Renal cortex interstitium (tissue), 11 donors: ENCODE measurements at regions not wholly inside any gene's neighbourhood (a gene's known extent, or its start where the extent isn't known, plus 50 kb on each side); places are given as distances from the start of the nearest gene placed in this dataset.

ENCODE experiments used
- DNase-seq, 11 donors: peaks; one replicate each; pipeline ENCODE4 v3.0.0-alpha.2; 2013; ENCODE audit warnings: low read depth in 9 of 11, low spot score in 4 of 11; ENCODE audit errors: extremely low read depth in 1 of 11

DNA sequence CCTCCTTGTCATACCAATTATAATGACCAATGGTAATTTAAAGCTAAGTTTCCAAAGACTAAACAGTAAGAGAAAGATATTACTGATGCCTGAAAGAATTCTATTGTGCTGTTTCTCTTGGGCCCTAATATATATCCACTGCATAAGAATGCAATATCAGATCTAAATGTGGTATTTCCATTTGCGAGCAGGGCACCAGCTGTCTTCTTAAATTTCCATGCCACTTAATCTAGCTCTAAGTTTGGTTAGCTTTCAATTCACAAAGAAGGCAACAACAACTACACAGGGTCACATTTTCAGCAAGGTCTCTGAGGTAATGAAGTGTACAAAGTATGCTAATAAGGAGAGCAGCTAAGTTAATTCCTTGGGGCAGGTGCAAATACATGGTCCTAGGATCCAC lies 315.7 kb downstream of the GPR37 start:
- DNase-seq, result no peak

DNA sequence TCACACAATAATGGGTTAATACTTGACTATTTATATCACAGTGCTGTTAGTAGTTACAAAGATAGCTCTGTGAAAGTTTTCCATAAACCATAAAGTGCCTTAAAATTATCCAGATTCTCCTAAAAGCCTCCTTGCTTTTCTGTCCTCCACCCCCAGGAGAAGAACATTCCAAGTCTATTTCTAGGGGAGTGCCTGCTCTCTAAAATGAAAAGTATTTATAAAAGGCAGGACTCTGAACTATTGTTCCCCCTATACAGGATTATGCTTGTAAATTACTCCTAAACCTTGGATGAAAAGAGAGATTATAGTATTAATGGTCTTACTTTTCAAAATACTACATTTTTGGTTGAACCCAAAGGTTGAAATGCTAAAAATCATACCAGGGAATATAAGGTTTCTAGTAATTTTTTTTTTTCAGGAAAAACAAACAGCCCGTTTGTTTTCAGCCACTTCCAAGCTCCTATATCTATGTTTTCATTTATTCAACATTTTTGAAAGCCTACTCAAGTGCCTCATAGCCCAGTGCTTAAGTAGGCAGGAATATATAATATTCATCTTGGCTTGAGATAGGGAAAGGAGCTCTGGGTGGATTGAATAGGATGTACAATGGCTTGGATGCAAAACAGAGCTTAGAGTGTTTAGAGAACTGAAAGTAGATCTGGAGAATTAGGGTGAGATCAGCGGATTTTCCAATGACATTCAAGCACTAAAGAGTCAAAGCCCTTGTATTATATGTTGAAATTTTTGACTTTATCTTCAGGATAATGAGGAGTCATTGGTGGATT lies 320.7 kb downstream of the GPR37 start:
- no peak for DNase-seq

DNA sequence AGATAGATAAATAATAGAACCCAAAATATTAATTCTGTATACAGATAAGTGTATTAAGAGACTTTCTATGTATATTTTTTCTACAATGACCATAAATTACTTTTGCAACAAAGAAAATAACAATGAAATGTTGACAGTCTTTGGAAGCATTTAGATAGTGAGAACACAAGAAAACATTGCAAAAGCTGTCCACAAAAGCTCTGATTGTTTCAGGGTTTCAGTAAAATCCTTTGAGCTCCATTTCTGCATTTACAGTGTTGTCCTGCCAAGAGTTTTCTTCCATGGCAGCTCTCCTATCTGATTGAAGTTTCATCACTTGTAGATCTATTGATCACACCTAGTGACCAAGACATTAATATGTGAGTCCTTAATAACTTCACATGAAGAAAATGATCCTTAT lies 321.8 kb downstream of the GPR37 start:
- DNase-seq, result no peak

DNA sequence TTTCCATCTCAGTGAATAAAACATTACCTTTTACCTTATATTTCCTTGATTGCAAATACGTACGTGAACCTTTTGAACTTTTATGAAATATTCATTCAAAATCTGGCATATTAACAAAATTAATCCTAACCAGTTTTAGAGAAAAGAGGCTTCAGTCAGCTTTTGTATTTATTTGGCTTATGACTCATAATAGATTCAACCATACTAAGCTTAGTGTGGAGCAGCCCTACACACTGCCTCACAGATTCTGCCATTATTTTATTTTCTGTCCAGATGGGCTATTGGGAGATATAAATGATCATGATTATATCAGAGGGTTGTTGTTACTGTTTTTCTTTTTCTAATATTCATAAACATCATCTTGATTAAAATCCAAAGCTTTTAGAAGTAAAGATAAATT lies 325.5 kb downstream of the GPR37 start:
- no peak for DNase-seq

DNA sequence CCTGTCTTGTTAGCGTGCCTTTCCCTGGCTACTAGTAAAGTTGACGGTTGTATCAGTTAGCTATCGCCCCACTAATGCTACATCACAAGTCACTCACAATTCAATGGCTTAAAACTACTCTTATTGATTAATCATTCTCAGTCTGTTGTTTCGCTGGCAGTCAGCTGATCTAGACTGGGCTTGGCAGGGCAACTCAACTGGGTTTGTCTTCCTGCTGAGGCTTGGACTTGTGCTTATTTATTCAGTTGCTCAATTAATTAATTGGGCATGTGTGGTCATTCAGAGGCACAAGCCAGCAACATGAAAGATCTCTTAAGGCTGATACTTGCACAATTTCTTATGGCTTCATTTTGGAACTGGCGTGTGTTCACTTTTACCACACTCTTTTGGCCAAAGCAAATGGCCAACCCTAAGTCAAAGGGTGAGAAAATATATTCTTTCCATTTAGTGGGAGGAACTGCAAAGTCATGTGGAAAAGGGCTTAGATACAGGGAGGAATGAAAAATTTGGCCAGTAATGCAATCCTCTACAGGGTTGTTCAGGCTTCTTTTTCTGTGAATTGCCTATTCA lies 333.5 kb downstream of the GPR37 start:
- DNase-seq, result no peak

DNA sequence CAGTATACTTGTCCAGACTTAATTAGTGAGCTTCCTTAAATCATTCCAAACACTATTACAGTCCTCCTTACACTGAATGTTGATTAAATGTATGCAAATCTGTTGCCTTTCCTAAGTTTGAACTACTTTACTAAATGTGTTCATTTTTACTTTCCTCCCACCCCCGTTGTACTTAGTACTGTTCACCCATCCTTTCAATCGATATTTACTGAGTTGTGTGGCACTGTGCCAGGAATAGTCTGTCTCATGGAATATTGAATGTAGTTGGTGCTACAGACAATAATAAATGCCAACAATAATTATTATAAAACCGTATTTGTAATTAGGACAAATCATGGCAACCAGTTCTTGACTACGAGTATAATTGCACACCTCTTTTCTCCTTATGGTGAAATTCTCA lies 335.7 kb downstream of the GPR37 start:
- DNase-seq, result no peak

DNA sequence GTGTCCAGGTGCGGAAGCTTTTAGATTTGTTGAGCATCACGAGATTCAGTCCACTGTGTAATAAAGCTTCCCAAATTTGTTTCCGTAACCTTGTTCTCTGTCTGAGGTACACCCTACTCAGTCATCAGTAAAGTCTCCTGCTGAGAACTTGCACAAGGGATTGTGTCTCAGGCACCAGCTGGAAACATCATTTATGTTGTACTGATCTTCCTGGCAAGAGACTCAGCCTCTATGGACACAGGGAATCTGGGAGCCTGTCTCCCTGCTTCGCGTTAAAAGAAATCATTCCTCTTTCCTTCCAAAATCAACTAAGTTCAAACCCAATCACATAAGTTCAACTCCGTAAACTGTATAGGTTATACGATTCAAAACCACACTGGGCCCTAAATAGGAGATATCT lies 336.8 kb downstream of the GPR37 start:
- DNase-seq, result no peak

DNA sequence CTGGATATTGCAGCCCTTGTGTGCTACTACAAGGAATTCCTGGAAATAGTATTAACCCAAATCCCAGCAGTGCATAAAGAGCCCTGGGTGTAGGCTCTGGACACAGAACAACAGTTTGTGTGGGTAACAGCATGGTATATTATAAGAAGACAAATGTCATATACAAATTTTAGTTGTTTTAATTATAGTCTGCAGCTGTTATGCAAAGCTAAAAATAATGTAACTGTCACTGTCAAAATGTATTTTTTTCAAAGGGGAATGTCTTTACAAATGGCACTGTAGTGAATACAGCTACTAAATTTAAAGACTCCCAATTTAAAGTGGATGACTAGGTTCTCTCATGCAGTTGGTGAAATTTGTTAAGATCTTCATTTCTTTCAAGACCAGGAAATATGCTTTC lies 339.0 kb downstream of the GPR37 start:
- no peak for DNase-seq

DNA sequence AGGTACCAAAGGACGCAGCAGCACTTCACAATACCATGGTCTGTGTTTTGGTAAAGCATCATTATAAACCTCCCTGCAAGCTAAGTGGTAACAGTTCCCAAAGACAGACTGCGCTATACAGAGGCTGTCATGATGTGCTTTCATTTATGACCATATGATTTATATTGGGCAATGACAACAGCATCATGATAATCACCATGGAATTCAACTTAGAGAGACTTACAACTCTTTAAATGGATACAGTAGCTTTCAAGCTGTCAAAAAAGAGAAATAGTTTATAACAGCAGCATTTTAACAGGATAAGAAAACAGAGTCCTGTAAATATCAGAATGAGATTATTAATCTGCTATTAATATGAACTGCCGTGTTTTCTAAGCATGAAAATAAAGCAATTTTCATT lies 341.7 kb downstream of the GPR37 start:
- no peak for DNase-seq

DNA sequence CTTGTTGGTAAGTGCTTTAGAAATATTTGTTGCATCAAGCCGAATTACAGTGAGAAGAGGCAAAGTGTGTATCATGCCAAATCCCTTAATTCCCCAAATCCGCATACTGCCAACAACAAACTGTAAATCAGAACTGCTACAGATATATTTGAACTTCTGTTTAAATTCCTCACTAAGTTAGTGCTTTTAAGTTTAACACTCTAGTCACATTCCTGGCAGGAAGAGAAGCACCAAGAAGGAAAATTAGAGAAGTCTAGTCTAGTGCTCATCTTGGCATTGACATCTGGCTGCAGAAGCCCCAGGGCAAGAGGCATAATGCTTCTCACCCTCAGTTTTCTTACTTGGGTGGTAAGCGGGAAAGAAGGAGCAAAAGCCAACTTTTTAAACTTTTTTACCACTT lies 343.5 kb downstream of the GPR37 start:
- DNase-seq, result no peak

DNA sequence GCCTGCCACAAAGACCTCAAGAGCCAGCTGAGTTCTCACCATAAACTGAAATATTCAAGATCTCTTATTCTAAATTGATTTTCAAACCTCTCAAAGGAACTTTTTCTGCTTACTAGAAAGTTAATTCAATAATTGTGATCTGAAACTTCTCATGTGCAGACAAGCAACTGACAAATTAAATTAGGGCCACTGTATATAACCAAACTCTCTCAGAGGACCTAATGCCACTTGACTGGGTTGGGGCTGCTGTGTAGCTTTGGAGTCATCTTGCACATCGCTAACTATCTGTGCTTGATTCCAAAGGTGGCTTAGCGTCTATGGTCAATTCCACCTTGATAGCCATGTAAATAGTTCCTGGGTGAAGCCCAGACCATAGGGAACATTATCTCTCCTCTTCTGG lies 345.2 kb downstream of the GPR37 start:
- DNase-seq, result no peak

DNA sequence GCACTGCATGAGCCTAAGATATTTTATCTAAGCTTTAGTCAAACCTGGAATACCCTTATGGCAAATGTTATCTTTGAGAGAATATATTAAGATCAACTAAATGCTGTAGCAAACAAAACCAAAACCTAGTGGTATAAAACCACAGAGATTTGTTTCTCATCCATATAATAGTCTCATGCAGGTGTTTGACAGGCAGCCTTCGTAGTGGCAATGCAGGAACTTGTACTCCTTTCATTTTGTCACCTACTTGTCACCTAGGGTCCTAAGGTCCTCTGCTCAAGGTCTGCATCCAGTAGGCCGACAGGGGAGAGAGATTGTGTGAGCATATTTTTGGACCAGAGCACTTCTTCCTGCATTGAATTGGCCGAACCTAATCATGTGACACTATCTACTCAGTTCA lies 352.6 kb downstream of the GPR37 start:
- no peak for DNase-seq

DNA sequence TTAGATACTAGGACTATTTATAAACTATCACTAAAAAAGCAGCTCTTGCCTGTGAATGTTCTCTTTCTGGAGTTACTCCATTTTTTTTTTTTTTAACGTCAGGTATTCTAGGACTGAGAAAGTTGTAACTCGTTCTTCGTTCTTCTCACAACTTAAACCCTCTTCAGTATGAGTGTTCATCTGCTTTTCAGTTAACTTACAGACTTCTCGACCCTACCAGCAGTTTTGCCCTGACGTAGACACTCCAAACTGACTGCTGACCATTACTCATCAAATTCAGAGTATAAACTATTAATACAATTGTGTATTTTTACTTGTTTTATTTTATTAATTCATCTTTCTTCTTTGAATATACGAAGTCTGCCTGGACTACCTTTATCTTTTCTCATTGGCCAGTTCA lies 353.1 kb downstream of the GPR37 start:
- no peak for DNase-seq

DNA sequence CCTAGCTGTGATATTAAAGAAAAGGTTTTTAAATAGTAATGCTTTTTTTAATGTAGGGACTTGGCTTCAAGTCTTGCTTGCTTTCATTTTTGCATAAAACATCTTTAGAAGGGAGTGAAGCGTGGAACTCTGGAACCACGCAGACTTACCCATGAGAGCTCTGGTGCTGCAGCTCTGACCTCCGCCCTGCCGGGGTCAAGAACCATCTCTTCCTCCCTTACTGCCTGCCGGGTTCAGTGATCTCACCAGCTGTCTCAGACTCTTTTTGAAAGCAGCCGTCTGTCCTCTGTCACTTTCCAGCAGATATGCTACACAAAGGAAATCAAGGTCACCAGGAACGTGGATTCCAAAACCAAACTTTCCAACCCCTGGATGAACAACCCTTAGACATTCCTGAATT lies 353.8 kb downstream of the GPR37 start:
- no peak for DNase-seq

DNA sequence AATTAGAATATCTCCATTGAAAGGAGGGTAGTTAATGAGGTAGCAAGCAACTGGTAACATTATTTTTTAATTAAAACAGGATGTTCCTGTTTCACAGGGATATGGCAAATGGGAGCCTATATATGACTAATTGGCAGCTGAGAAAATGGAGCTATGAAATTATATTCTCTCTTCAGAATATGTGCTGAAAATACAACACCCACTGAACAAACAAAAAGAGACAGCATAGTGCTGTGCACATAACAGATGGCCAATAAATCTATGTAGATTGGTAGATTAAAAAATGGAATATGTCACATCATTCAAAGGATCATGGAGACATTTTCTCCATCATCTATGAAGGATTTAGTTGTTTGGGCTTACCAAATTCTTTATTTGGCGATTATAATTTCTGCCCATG lies 362.0 kb downstream of the GPR37 start:
- no peak for DNase-seq

DNA sequence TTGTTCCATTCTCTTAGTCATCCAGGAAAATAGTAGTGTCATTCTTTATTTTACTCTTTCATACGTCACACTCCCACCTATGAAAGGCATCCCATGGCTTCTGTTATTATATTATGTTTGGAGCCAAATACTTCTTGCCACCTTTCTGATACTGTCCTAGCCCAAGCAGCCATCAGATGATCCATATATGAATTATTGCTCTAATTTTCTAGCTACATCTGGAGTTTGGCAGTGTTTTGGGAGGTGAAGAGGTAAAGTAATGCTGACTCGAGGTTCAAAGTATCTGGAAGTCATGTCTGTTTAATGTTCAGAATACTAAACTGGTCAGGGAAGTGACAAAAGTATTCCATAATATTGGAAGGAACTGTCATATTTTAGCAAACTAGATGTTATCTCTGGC lies 362.5 kb downstream of the GPR37 start:
- DNase-seq, result no peak

DNA sequence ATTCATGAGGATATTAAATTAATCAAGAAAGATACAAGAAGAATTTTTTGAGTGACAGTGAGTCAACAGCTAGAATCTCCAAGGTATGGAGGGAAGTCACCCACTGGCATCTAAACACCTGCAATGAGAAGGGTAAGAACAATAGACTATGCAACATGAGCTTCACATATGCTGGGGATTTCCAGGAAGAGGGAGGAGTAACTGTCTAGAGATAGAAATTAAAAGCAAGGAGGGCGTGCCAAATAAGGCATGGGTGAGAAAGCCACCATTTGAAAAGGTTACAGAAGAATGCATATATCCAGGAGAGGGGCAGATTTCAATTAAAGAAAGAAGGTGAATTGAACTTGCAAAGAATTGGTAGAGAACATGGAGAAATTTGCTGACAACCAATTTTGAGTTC lies 365.7 kb downstream of the GPR37 start:
- no peak for DNase-seq

DNA sequence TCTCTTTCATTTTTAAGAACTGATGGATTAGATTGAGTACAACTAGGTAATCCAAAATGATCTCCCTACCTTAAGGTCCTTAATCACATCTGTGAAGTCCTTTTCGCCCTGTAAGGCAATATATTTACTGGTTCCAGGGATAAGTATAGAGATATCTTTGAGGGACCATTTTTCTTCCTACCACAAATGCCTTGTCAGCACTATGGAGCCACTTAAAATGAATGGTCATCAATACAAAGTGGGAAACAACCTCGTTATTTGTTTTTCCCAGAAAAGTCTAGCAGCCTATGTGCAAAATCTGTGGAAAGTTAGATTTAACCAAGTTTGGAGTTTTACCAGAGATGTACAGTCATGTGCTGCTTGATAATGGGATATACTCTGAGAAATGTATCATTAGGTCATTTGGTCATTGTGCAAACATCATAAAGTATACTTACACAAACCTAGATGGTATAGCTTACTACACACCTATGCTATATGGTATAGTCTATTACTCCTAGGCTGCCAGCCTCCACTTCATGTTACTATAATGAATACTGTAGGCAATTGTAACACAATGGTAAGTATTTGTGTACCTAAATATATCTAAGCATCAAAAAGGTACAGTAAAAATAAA lies 366.2 kb upstream of the TMEM229A start:
- no peak for DNase-seq

DNA sequence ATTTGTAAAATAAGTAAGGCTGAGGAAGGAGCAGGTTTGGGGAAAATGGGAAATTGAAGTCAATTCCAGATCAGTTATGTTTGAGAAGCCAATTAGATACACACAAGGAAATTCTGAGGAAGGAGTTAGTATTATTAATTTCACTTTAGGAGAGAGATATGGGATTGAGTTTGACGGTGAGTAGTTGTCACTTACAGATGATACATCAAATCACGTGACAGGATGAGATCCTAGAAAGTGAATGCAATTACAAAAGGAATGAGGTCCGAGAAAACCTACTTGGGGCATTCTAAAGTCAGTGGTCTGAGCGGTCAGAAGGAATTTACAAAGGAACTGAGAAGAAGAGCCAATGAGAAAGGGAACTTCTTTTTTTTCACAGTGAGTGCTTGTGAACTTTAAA lies 364.3 kb upstream of the TMEM229A start:
- no peak for DNase-seq

DNA sequence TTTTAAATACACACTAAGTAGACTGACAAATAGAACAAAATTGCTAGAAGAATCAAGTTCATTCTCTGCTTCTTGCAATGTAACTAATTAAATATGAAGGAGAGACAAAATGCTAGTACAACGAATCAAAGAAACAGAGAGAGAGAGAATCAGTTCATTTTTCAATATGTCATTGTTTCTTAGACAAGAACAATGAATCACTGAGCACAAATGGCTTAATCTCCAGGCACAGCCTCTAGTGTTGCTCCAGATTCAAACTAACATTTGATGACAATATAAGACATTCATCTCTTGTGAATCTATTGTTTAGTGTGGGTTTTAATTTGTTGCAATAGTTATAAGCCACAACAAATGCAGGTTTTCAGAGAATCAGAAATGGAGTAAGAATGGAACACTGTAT lies 357.4 kb upstream of the TMEM229A start:
- no peak for DNase-seq

DNA sequence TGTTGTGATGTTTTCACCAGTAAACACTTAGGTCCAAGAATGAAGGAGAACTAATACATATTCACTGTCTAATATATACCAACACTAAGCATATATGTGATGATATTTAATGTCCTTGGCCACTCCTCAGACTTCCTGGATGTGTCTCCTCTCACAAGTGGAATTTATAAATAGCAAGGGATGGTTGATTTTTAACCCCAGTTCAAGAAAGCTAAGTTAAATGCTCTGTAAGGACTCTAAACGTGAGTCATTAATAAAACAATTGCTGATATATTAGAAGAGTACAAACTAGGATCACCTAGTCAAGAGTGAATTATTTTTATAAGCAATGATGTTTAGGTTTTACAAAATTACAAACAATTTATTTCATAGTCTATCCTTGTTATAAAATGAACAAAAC lies 355.9 kb upstream of the TMEM229A start:
- DNase-seq, result no peak
